CD4-positive, alpha-beta T cell treated with Interferon gamma for 1 hour (primary cell): ENCODE measurements at regions not wholly inside any gene's neighbourhood (a gene's known extent, or its start where the extent isn't known, plus 50 kb on each side); places are given as distances from the start of the nearest gene placed in this dataset.
"Not testable (repeated sequence)": the region's sequence is repeated elsewhere in the genome, so short reads cannot be mapped to it uniquely, and the experiment has no call there.

Experiments
- DNase-seq: peaks from one replicate; pipeline ENCODE4 v3.0.0-alpha.2; 2020

DNA sequence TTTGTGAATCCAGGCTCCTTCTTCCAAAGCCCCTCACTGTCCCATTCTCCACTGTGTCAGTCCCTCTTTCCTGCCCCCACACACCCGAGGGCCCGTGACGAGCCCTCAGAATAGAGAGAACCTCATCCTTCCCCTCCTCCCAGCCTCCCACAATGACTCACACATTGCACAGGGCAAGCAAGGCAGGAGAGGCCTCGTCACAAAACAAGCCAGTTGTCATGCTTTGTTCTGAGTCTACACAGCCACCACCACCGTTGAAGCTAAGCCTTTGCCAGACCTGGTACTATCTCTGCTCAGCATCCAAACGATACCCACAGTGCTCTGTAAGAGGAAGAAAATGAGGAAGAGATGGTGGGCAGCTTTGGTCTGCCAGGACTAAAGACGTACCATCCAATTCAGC lies 142.2 kb upstream of the ZNF366 start:
- DNase-seq = no peak

GRCh38 chr5:72648480-72648879 lies 141.3 kb upstream of the ZNF366 start:
- DNase-seq = no peak

- DNase-seq = no peak
These were observed 140.6 kb upstream of the ZNF366 start for GRCh38 chr5:72647806-72648205.

DNA sequence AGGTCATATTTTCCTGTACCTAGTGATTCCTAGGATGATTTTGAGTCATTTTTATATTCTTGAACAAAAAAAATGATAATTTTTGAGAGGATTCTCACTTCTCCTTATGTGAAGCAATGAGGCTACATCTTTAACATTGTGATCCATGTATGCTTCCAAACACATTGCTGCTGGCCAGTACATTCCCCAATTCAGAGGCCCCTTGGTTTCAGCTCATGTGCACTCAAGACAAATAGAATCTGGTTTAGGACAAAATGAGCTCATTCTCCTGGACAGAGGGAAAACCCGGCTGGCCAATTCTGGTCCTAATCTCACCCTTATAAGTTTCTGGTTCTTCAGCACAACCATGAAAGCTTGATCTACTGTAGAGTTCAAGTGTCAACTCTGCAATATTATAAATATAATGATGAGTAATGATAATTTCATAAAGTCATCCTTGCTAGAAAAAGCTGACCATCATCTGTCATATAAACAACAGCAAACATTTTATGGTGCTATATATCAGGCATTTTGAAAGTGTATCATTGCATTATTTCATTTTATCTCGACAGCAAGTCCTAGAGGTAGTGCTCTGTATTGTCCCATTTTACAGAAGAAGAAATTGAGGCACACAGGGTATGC lies 139.1 kb upstream of the ZNF366 start:
- no peak for DNase-seq

GRCh38 chr5:72645064-72645846 lies 138.0 kb upstream of the ZNF366 start:
- no peak for DNase-seq

DNA sequence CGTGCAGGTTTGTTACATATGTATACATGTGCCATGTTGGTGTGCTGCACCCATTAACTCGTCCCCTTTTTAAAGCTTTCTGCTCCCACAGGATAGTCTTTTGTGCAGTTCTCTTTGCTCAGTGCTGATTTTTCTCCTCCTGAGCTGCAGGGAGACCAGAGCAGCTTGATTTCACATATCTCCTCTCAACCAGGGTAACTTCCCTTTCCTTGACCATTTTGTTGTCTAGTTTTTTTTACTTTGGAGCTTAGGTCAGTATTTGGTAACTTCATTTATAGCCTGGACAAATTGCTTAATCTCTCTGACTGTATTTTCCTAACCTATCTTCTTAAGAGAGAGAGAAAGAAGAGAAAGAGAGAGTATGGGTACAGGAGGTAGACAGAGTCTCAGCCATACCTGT lies 137.1 kb upstream of the ZNF366 start:
- no peak for DNase-seq

- DNase-seq = no peak
These were observed 134.0 kb upstream of the ZNF366 start for GRCh38 chr5:72641164-72641563.

DNA sequence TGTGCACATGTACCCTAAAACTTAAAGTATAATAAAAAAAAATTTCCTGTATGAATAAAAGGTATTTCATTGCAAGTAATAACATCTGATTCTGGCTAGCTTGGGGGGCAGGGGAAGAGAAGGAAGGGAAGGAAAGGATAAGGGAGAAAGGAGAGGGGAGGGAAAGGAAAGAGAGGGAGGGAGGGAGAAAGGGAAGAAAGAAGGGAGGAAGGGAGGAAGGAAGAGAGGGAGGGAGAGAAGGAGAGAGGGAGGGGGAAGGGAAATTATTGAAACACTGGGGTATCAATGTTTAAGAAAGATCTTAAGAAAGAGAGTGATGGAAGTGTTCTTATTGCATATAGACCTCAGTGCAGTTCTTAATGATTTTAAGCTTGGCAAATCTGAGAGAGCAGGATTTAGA lies 129.8 kb upstream of the ZNF366 start:
- no peak for DNase-seq

- not testable (repeated sequence) for DNase-seq
These were observed 129.4 kb upstream of the ZNF366 start for GRCh38 chr5:72636565-72636964.

DNA sequence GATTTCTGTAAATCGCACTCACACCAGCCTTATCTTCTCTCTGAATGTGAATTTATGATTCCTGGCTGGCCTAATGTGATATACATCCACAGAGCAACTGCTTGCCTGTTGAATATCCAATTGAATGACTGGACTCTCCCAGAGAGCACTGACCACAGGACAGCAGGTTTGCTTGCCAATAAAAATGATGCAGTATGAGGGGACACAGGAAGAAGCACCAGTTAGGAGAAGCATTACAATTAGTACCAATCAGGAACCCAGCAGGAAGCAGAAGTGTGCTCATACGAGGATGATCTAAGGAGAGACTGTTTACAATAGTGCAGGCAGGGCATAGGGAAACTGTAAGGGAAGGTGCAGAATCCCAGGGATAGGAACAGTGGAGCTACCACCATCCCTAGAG lies 127.2 kb upstream of the ZNF366 start:
- DNase-seq = no peak

GRCh38 chr5:72633649-72634048 lies 126.4 kb upstream of the ZNF366 start:
- no peak for DNase-seq

DNA sequence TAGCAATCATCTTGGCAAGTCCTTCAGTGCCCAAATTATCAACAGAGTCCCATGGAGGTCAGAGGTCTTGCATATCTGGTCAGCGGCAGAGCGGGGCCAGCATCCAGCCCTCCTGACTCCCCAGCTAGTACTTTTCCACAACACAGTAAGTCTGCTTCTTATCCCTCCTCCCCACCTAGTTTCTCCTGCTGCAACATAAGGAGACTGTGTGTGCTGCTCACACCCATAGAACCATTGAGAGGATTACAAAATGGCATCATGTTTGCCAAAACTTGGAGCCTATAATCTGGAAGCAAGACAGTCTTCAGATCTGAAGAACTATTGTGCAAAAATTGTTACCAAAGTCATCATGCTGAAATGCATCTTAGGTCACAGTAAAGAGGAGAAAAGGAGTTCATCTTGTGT lies 125.8 kb upstream of the ZNF366 start:
- no peak for DNase-seq

DNA sequence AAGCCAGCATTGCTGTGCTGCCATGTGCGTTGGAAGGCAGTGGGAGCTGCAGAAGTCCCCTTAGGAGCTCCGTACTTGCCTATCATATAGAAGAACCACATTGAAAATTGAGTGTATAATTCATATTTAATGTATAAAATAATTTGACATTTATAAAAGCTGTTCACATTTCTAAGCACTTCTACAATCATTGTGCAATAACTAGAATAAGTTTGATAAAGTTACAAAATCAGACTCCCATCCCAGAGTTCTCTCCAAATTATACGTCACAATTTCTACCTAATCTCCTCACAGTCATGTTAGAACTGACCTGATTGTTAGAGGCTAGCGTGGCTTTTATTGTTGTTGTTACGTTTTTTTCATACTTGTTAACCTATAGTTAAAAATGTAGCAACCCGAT lies 123.5 kb upstream of the ZNF366 start:
- DNase-seq = no peak

- DNase-seq = no peak
These were observed 122.9 kb upstream of the ZNF366 start for GRCh38 chr5:72630081-72630480.

DNA sequence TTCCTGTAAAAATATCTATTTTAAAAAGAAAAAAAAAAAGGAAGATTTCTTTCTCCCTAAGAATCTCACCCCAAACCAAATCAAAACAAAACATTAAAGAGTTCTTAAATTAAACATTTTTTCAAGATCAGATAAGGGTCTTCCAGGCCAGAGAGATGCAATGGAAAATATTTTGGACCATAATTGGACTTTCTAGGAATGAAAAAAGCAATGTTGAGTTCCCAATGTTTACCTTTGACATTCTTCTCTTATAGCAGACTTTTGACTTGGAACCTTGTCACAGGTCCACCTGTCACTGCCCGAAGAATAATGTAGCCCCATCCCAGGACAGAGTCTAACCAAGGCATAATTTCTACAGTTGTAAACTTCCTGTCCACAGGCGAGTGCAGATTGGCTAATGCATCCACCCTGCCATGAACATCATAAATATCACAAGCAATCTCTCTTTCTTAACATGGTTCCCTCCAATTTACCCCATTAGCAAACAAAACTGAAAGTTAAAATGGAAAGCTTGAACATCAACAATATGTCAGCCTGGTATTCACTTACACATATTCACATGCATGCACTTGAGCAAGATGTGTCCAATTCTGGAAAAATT lies 121.7 kb upstream of the ZNF366 start:
- no peak for DNase-seq

DNA sequence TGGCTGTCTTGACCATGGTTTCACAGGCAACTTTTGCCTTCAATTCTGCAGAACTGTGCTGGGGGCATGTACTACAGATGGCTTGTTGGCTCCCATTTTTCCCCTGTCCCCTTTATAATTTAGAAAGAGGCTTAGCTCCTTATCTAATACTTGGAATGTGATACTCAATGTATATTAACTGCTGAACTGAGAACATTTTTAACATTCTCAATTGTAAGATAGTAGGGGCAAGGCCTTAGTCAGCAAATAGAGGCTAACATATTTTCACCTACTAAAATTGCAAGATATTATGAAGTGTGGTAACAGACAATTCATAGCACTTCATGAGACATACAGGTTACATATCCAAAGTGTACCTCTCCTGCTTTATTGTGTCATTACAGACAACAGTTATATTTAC lies 118.1 kb upstream of the ZNF366 start:
- no peak for DNase-seq

- no peak for DNase-seq
These were observed 117.5 kb upstream of the ZNF366 start for GRCh38 chr5:72624641-72625236.

DNA sequence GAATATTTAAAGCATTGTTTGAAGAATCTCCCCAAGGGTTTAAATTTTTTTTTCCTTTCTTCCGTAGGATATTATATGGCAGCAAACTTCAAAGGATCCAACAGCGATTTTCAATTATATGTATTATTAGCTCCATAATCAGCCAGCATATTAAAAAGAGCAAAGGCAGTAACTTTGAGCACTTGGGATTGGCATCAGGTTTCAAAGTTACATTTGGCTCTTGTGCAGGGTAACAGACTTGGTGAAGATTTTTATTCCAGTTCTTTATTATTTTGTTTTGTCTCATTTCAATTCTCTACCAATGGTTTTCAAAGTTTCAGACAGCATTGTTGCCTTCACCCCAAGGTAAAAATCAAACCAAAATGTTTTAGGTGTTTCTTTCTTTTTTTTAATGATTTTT lies 116.7 kb upstream of the ZNF366 start:
- no peak for DNase-seq

GRCh38 chr5:72623323-72623722 lies 116.1 kb upstream of the ZNF366 start:
- no peak for DNase-seq

DNA sequence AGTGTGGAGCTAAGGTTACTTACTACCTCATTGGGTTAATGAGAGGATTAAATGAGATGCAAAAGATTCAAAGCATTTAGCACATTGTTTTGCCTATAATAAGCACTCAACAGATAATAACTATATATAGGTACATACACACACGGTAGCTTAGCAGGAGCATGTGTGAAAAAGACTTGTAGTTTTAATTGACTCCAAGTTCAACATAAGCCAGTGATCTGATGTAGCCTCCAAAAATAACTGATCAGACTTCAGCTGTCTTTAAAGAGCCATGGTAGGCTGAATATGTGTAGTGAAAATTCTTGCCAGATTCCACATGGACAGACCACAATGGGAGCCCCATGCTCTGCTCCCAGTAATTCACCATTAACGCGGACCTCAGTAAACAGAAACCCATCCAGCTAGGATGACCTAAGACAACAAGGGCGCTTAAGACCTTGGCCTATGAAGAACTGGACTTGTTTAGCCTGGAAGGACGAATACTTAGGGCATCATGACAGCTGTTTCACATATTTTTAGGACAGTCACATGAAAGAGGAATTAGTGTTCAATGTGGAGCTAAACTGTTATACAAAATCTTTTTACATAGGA lies 115.1 kb upstream of the ZNF366 start:
- DNase-seq = no peak

- no peak for DNase-seq
These were observed 114.4 kb upstream of the ZNF366 start for GRCh38 chr5:72621576-72621975.

GRCh38 chr5:72619677-72620076 lies 112.5 kb upstream of the ZNF366 start:
- no peak for DNase-seq

GRCh38 chr5:72619251-72619650 lies 112.0 kb upstream of the ZNF366 start:
- no peak for DNase-seq

GRCh38 chr5:72618708-72619107 lies 111.5 kb upstream of the ZNF366 start:
- no peak for DNase-seq
